Activated CD4-positive, alpha-beta memory T cell treated with anti-CD3 and anti-CD28 coated beads, Interleukin-2, amount 10 ng/mL, durations not matched to agents 7 days and 5 days (primary cell): ENCODE measurements at regions not wholly inside any gene's neighbourhood (a gene's known extent, or its start where the extent isn't known, plus 50 kb on each side); places are given as distances from the start of the nearest gene placed in this dataset.

ENCODE experiments used
- CTCF ChIA-PET: fragments of 350-600 bp; sonication (Branson Sonifier 250); formaldehyde crosslinking; loops from one replicate; lab custom pipeline; 2021; ENCODE audit warnings: antibody characterized with exemption, inconsistent platforms; lab: Charles Lee
- POLR2A ChIA-PET: fragments of 350-600 bp; sonication (Branson Sonifier 250); formaldehyde crosslinking; loops from one replicate; lab custom pipeline; 2021; ENCODE audit warnings: antibody characterized with exemption; lab: Charles Lee
- DNase-seq: peaks from one replicate; pipeline ENCODE4 v3.0.0-alpha.2; 2020
- H3K27ac Mint-ChIP-seq: one replicate; pipeline ENCODE4 v1.8.0; 2021; ENCODE audit warnings: mild to moderate bottlenecking, mixed read lengths
- H3K27me3 Mint-ChIP-seq: one replicate; pipeline ENCODE4 v1.8.0; 2021; ENCODE audit warnings: mixed read lengths
- H3K36me3 Mint-ChIP-seq: one replicate; pipeline ENCODE4 v1.8.0; 2021; ENCODE audit warnings: low read depth, mixed read lengths
- H3K4me1 Mint-ChIP-seq: one replicate; pipeline ENCODE4 v1.8.0; 2021; ENCODE audit warnings: mixed read lengths
- H3K4me3 Mint-ChIP-seq: one replicate; pipeline ENCODE4 v1.8.0; 2021; ENCODE audit warnings: mild to moderate bottlenecking, mixed read lengths
- H3K9me3 Mint-ChIP-seq: one replicate; pipeline ENCODE4 v1.8.0; 2021; ENCODE audit warnings: mixed read lengths

DNA sequence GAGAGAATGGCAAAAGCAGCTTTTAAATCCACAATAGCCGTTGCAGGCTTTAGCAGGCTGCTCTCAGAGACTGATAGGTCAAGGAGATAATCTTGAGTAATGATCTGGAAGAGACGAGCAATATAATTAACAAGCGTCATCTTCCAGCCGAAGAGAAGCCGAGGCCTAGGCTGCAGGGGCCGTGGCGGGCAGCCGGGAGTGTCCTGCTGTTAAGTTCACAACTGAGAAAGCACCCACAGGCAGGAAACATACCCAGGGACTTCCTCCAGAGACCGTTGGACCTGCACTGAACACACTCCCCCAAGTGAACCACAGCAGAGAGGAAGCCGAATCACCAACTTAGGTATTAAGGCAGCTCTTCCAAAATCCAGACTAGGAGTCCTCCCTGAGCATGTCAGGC lies 182.3 kb downstream of the IRX2 start:
- Mint-ChIP-seq H3K27ac (no peak overlapping the region), H3K27me3 (no peaks in the 10 kb centered on the region), H3K4me1 (no peaks in the 10 kb centered on the region), H3K9me3 (no peaks in the 10 kb centered on the region), H3K36me3 (no peaks in the 10 kb centered on the region), H3K4me3 (no peak overlapping the region)
- ChIA-PET CTCF (no interaction called here), POLR2A (no interaction called here)
- DNase-seq: no peak

GRCh38 chr5:2566284-2566683 lies 185.2 kb downstream of the IRX2 start:
- H3K27me3 Mint-ChIP-seq: no peaks in the 10 kb centered on the region
- no peak overlapping the region for H3K4me3 Mint-ChIP-seq
- POLR2A ChIA-PET: no interaction called here
- H3K27ac Mint-ChIP-seq: no peak overlapping the region
- CTCF ChIA-PET: no interaction called here
- no peaks in the 10 kb centered on the region for H3K36me3 Mint-ChIP-seq
- peaks cover 9% of the 10 kb centered on the region for H3K9me3 Mint-ChIP-seq
- no peak for DNase-seq
- no peaks in the 10 kb centered on the region for H3K4me1 Mint-ChIP-seq

DNA sequence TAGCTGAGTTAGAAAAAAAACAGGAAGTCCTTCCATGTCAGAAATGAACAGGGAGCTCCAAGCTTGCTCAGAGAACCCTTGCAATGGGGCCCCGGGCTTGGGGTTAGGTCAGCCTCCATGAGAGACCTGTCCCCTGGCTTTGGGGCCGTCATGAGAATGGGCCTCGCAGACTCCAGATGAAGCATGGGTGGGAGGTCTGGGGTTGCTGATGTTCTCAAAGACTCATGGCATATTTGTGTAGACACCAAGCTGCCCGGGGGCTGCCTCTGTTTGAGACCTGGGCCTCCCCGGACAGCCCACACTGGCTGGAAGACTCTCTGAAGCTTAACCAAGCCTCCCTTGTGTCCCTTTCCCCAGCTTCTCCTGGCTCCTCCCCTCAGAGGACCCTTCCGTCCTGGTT lies 186.3 kb downstream of the IRX2 start:
- H3K36me3 Mint-ChIP-seq: no peaks in the 10 kb centered on the region
- H3K27ac Mint-ChIP-seq: no peak overlapping the region
- peaks cover 12% of the 10 kb centered on the region for H3K9me3 Mint-ChIP-seq
- H3K27me3 Mint-ChIP-seq: no peaks in the 10 kb centered on the region
- no peaks in the 10 kb centered on the region for H3K4me1 Mint-ChIP-seq
- POLR2A ChIA-PET: no interaction called here
- CTCF ChIA-PET: no interaction called here
- no peak for DNase-seq
- no peak overlapping the region for H3K4me3 Mint-ChIP-seq

GRCh38 chr5:2563046-2563445 lies 188.4 kb downstream of the IRX2 start:
- POLR2A ChIA-PET: no interaction called here
- no peak for DNase-seq
- no peak overlapping the region for H3K4me3 Mint-ChIP-seq
- H3K36me3 Mint-ChIP-seq: no peaks in the 10 kb centered on the region
- peaks cover 18% of the 10 kb centered on the region for H3K9me3 Mint-ChIP-seq
- H3K27me3 Mint-ChIP-seq: no peaks in the 10 kb centered on the region
- H3K27ac Mint-ChIP-seq: no peak overlapping the region
- CTCF ChIA-PET: no interaction called here
- no peaks in the 10 kb centered on the region for H3K4me1 Mint-ChIP-seq

- Mint-ChIP-seq H3K9me3 (peaks cover 22% of the 10 kb centered on the region), H3K27ac (no peak overlapping the region), H3K4me1 (no peaks in the 10 kb centered on the region), H3K36me3 (no peaks in the 10 kb centered on the region), H3K4me3 (no peak overlapping the region), H3K27me3 (no peaks in the 10 kb centered on the region)
- ChIA-PET POLR2A (no interaction called here), CTCF (no interaction called here)
- no peak for DNase-seq
Observed at GRCh38 chr5:2562036-2562435, 189.4 kb downstream of the IRX2 start.

DNA sequence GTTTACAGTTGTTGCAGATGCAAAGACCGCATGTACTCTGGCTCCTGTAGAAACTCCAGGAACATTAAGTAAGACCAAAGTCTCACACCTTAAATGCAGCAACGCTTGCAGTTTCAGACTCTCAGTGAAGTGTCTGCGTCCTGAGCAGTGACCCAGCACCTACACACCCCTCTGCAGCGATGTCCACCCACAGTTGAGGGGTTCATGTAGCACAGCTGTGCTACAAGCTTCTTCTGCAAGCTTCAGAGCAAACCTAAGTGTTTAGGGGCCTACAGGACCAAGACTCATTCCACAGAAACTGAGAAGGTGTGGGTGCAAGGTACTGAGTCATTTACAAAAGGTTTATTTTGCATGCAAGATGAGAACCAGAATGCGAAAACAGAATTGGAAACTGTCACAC lies 191.0 kb downstream of the IRX2 start:
- Mint-ChIP-seq H3K36me3 (no peaks in the 10 kb centered on the region), H3K4me3 (no peak overlapping the region), H3K4me1 (no peaks in the 10 kb centered on the region), H3K9me3 (peaks cover 24% of the 10 kb centered on the region), H3K27ac (no peak overlapping the region), H3K27me3 (no peaks in the 10 kb centered on the region)
- ChIA-PET CTCF (no interaction called here), POLR2A (no interaction called here)
- DNase-seq: no peak

DNA sequence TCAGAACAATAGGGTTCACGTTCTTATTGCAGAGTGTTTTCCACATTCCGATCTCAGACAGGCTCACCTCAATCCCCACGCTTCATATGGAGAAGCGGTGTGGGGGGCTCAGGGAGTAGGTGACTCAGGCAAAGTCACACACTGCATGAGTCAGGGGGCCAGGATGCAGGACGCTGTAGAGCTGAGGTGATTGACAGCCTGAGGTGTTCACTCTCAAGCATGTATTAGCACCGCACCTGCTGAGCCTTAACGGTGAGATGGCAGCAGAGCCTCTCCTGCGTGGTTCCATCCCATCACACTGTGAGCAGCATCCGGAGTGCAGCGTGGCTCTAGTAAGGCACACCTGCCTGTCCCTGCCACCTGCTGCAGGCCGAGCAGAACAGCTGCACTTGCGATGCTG lies 194.0 kb downstream of the IRX2 start:
- Mint-ChIP-seq H3K9me3 (peaks cover 28% of the 10 kb centered on the region), H3K4me1 (no peaks in the 10 kb centered on the region), H3K27me3 (no peaks in the 10 kb centered on the region), H3K36me3 (no peaks in the 10 kb centered on the region), H3K27ac (no peak overlapping the region), H3K4me3 (no peak overlapping the region)
- ChIA-PET POLR2A (no interaction called here), CTCF (no interaction called here)
- DNase-seq: no peak

DNA sequence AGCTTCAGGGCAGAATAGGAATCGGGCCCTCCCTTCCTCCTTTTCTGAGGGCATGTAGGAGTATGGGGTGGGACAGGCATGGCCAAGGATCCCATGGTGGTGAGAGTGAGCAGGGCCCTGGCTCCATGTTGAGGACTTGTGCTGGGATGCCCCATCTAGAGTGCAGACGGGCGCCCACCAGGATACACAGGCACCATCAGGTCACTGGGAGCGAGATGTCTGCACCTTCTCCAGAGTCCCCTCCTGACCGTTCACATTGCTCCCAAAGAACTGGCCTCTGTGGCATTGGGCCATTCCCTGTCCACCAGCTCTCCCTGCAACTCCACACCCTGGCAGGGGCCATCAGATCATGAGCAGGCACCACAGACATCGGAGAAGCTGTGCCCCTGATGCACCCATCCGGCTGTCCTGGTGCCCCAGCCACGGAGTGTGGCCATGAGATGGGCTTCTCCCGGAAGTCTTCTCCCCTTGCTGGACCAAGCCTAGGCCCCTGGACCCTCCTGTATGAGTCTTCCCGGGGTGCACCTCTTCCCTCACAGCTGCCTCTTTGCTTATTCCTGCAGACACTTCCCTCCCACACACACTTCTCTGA lies 195.0 kb downstream of the IRX2 start:
- no peaks in the 10 kb centered on the region for H3K4me1 Mint-ChIP-seq
- peaks cover 26% of the 10 kb centered on the region for H3K9me3 Mint-ChIP-seq
- CTCF ChIA-PET: no interaction called here
- H3K27ac Mint-ChIP-seq: no peak overlapping the region
- no peaks in the 10 kb centered on the region for H3K36me3 Mint-ChIP-seq
- no peak overlapping the region for H3K4me3 Mint-ChIP-seq
- no peaks in the 10 kb centered on the region for H3K27me3 Mint-ChIP-seq
- DNase-seq: no peak
- POLR2A ChIA-PET: no interaction called here

DNA sequence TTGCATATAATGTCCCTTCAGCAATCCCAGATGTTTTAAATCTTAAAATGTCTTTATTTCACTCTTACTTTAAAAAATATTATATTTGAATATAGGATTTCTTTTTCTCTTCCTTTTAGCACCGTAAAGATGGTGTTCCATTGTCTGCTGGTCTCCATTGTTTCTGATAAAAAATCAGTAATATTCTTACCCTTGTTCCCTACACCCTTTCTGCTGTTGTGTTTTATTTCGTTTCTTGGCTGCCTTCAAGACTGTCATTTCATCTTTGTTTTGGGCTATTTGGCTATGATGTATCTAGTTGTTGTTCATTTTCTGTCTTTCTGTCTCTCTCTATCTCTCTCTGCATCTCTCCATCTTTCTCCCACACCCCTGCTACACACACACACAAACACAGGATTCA lies 197.9 kb downstream of the IRX2 start:
- CTCF ChIA-PET: no interaction called here
- Mint-ChIP-seq H3K9me3 (peaks cover 20% of the 10 kb centered on the region), H3K36me3 (no peaks in the 10 kb centered on the region), H3K4me3 (no peak overlapping the region), H3K4me1 (no peaks in the 10 kb centered on the region), H3K27me3 (no peaks in the 10 kb centered on the region), H3K27ac (no peak overlapping the region)
- DNase-seq: no peak
- POLR2A ChIA-PET: no interaction called here

DNA sequence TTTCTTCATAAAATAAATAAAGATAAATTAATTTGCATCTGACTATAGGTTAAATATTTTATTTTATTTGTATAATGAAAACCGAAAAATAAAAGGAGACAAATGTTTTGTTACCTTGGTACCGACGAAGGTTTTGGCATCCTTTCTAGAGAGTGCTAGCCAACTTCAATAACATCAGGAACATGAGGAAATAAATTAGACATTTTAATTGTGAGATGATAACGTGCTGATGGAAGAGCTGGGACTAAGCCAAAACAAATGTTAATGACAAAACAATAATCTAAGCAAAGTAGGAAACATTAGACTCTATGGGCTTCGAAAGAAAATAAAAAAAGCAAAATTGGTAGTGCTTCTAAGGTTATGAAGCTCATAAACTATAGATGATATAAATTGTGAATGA lies 201.0 kb downstream of the IRX2 start:
- ChIA-PET POLR2A (no interaction called here), CTCF (no interaction called here)
- Mint-ChIP-seq H3K27me3 (no peaks in the 10 kb centered on the region), H3K4me3 (no peak overlapping the region), H3K9me3 (peaks cover 16% of the 10 kb centered on the region), H3K27ac (no peak overlapping the region), H3K36me3 (no peaks in the 10 kb centered on the region), H3K4me1 (no peaks in the 10 kb centered on the region)
- no peak for DNase-seq

GRCh38 chr5:2549900-2550299 lies 201.6 kb downstream of the IRX2 start:
- no peaks in the 10 kb centered on the region for H3K4me1 Mint-ChIP-seq
- CTCF ChIA-PET: no interaction called here
- H3K27me3 Mint-ChIP-seq: no peaks in the 10 kb centered on the region
- H3K4me3 Mint-ChIP-seq: no peak overlapping the region
- no peak overlapping the region for H3K27ac Mint-ChIP-seq
- no peaks in the 10 kb centered on the region for H3K36me3 Mint-ChIP-seq
- POLR2A ChIA-PET: no interaction called here
- no peak for DNase-seq
- peaks cover 14% of the 10 kb centered on the region for H3K9me3 Mint-ChIP-seq

- Mint-ChIP-seq H3K4me1 (no peaks in the 10 kb centered on the region), H3K9me3 (peaks cover 10% of the 10 kb centered on the region), H3K27ac (no peak overlapping the region), H3K4me3 (no peak overlapping the region), H3K27me3 (no peaks in the 10 kb centered on the region), H3K36me3 (no peaks in the 10 kb centered on the region)
- DNase-seq: no peak
- CTCF ChIA-PET: no interaction called here
- POLR2A ChIA-PET: no interaction called here
Observed at GRCh38 chr5:2549354-2549753, 202.1 kb downstream of the IRX2 start.

DNA sequence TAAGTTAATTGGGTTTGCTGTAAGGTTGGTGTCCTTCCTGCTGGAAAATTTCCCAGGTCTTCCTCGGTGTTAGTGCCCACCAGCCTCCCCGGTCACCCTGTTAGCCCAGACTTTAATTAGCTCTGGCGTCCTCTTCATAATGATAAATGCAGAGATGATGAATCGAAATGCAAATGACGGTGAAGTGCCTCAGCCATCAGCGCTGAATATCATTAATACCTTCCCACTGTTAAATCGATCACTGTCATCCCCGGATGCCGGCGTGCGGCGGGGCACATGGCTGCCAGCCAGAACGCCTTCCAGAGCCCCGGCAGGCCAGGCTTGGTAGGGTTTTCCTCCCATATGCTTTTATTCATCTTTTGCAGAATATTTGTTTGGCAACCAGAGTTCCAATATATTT lies 204.5 kb downstream of the IRX2 start:
- ChIA-PET CTCF (no interaction called here), POLR2A (no interaction called here)
- H3K4me3 Mint-ChIP-seq: no peak overlapping the region
- H3K36me3 Mint-ChIP-seq: no peaks in the 10 kb centered on the region
- H3K27ac Mint-ChIP-seq: no peak overlapping the region
- no peak for DNase-seq
- H3K4me1 Mint-ChIP-seq: no peaks in the 10 kb centered on the region
- H3K9me3 Mint-ChIP-seq: peaks cover 6% of the 10 kb centered on the region
- no peaks in the 10 kb centered on the region for H3K27me3 Mint-ChIP-seq

DNA sequence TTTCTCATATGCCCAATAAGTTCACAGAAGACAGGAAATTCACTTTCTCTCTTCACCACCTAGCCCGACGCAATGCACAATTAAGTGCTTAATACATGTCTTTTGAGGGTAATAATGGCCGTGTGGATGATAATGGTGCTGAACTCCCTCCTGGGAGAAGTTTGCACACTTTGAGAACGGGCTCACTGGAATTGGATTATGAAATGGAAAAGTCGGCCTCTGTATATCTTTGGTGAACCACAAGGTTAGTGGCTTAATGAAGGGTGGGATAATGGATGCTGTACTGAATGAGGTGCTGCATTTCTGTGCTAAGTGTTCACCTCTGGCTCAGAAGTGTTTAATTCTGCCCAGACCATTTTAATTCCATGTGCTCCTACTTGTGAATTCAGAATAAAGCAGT lies 207.5 kb downstream of the IRX2 start:
- Mint-ChIP-seq H3K4me3 (no peak overlapping the region), H3K27ac (no peak overlapping the region), H3K27me3 (no peaks in the 10 kb centered on the region), H3K36me3 (no peaks in the 10 kb centered on the region), H3K9me3 (peaks cover 16% of the 10 kb centered on the region), H3K4me1 (no peaks in the 10 kb centered on the region)
- POLR2A ChIA-PET: no interaction called here
- CTCF ChIA-PET: no interaction called here
- no peak for DNase-seq
